Panc1 (cell line): ENCODE measurements at regions not wholly inside any gene's neighbourhood (a gene's known extent, or its start where the extent isn't known, plus 50 kb on each side); places are given as distances from the start of the nearest gene placed in this dataset.

Experiments
- POLR2AphosphoS5 ChIP-seq: IDR thresholded peaks from 2 replicates; pipeline ENCODE4 v1.6.1; 2012; ENCODE audit warnings: mild to moderate bottlenecking, low read depth, low read length, moderate library complexity
- TF ChIP-seq, protein P1 (sequence below): fragments of 450-650 bp; IDR thresholded peaks from 2 replicates; pipeline ENCODE4 v1.5.1; 2017; ENCODE audit warnings: mild to moderate bottlenecking

DNA sequence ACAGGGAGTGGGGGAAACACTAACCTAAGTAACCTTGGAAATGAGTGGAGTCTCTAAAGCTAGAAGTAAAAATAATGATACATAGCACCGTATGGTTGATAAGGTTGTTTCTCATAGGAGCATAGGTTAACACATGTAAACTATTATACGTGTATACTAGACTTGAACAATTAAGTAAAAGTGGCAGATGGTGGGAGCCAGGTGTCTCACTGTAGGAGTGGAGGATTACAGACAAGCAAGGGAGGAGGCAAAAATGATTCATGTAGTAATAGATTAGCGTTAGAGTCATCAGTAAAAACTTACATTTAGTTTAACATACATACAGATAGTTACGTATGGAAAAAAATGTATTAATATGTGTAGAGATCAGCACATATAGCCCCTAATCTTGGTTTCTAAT lies 138.4 kb upstream of the DSCAM start:
- TF ChIP-seq, protein P1, sequence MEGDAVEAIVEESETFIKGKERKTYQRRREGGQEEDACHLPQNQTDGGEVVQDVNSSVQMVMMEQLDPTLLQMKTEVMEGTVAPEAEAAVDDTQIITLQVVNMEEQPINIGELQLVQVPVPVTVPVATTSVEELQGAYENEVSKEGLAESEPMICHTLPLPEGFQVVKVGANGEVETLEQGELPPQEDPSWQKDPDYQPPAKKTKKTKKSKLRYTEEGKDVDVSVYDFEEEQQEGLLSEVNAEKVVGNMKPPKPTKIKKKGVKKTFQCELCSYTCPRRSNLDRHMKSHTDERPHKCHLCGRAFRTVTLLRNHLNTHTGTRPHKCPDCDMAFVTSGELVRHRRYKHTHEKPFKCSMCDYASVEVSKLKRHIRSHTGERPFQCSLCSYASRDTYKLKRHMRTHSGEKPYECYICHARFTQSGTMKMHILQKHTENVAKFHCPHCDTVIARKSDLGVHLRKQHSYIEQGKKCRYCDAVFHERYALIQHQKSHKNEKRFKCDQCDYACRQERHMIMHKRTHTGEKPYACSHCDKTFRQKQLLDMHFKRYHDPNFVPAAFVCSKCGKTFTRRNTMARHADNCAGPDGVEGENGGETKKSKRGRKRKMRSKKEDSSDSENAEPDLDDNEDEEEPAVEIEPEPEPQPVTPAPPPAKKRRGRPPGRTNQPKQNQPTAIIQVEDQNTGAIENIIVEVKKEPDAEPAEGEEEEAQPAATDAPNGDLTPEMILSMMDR = no peak
- TF ChIP-seq POLR2AphosphoS5 = no peak
